GM12878 (cell line): ENCODE measurements at regions not wholly inside any gene's neighbourhood (a gene's known extent, or its start where the extent isn't known, plus 50 kb on each side); places are given as distances from the start of the nearest gene placed in this dataset.

ENCODE experiments used
- ATAC-seq: fragments of 200-7000 bp; cut with Tn5 transposase; 3 replicates; pipeline ENCODE4 v1.9.1; 2020; ENCODE audit warnings: mild to moderate bottlenecking, moderate library complexity
- BruUV-seq: library from RNA; stranded (reverse); fragments of 400-500 nt; replicated peaks from 2 replicates; lab custom pipeline; 2021; lab: Mats Ljungman, UMichigan
- CTCF ChIA-PET: fragments of 300-600 bp; sonication (Branson Sonifier 250); formaldehyde crosslinking; extraction: SDS; loops from one replicate; lab custom pipeline; 2021; ENCODE audit warnings: inconsistent platforms; lab: Yijun Ruan, JAX
- POLR2A ChIA-PET: fragments of 350-600 bp; formaldehyde crosslinking; extraction: SDS; loops from one replicate; lab custom pipeline; 2021; ENCODE audit warnings: inconsistent platforms; lab: Charles Lee
- RAD21 ChIA-PET: fragments of 300-600 bp; sonication (Branson Sonifier 250); formaldehyde crosslinking; loops from one replicate; lab custom pipeline; 2023; ENCODE audit warnings: antibody characterized with exemption; ENCODE audit not compliant: unreplicated experiment; lab: Charles Lee
- SMC1A ChIA-PET: fragments of 300-600 bp; sonication (Branson Sonifier 250); formaldehyde crosslinking; loops from one replicate; lab custom pipeline; 2023; ENCODE audit not compliant: unreplicated experiment, uncharacterized antibody; lab: Charles Lee
- DNase-seq: peaks from one replicate; pipeline ENCODE4 v3.0.0-alpha.2; 2011; ENCODE audit warnings: low read depth, low spot score
- FAIRE-seq: peaks from 3 replicates; lab custom pipeline; 2011; peaks lifted over from hg19 to GRCh38; lab: Jason Lieb, UNC
- H2AFZ ChIP-seq: 2 replicates; pipeline ENCODE4 v1.6.0; 2011; ENCODE audit warnings: low read depth, low read length, control low read depth; ENCODE audit not compliant: control insufficient read depth
- H3K27ac ChIP-seq: 2 replicates; pipeline ENCODE4 v1.5.1; 2011; ENCODE audit warnings: control low read depth; ENCODE audit not compliant: control insufficient read depth, insufficient read depth
- H3K27me3 ChIP-seq, 2 experiments: replicated peaks in 1 of 2; 2 replicates each; pipeline versions ENCODE4 v1.6.0 to v1.6.1; 2011; ENCODE audit warnings: low read length in 1 of 2; ENCODE audit not compliant: control insufficient read depth in 2 of 2, insufficient read depth in 2 of 2
- H3K36me3 ChIP-seq, 2 experiments: 2 replicates each; pipeline ENCODE4 v1.5.1; 2011; ENCODE audit warnings: low read length in 1 of 2; ENCODE audit not compliant: control insufficient read depth in 2 of 2, insufficient read depth in 2 of 2
- H3K4me1 ChIP-seq: 2 replicates; pipeline ENCODE4 v1.6.1; 2011; ENCODE audit warnings: mild to moderate bottlenecking, low read length, moderate library complexity, mixed read lengths; ENCODE audit not compliant: control insufficient read depth, insufficient read depth
- H3K4me2 ChIP-seq: 2 replicates; pipeline ENCODE4 v1.6.0; 2011; ENCODE audit warnings: control low read depth; ENCODE audit not compliant: control insufficient read depth, insufficient read depth
- H3K4me3 ChIP-seq: fragments of 200-600 bp; sonication (generic); 2 replicates; pipeline ENCODE4 v1.5.1; 2016
- H3K79me2 ChIP-seq: 2 replicates; pipeline ENCODE4 v1.6.0; 2011; ENCODE audit warnings: low read length; ENCODE audit not compliant: control insufficient read depth, insufficient read depth
- H3K9ac ChIP-seq: 2 replicates; pipeline ENCODE4 v1.8.0; 2011; ENCODE audit warnings: low read length, control low read depth, mixed read lengths; ENCODE audit not compliant: control insufficient read depth, insufficient read depth
- H3K9me3 ChIP-seq: replicated peaks from 3 replicates; pipeline ENCODE4 v1.5.1; 2011; ENCODE audit warnings: mild to moderate bottlenecking, low read length; ENCODE audit not compliant: control insufficient read depth, insufficient read depth
- H4K20me1 ChIP-seq: 2 replicates; pipeline ENCODE4 v1.6.0; 2011; ENCODE audit not compliant: control insufficient read depth, insufficient read depth
- FOXK2 ChIP-seq: fragments of 450-650 bp; IDR thresholded peaks from 2 replicates; pipeline ENCODE4 v1.6.1; 2017; ENCODE audit warnings: mild to moderate bottlenecking, moderate library complexity
- SMAD1 ChIP-seq: fragments of 450-650 bp; IDR thresholded peaks from 2 replicates; pipeline ENCODE4 v1.6.1; 2018; ENCODE audit warnings: mild to moderate bottlenecking, low read depth; ENCODE audit not compliant: partially characterized antibody
- ZBTB33 ChIP-seq: fragments of 450-650 bp; IDR thresholded peaks from 2 replicates; pipeline ENCODE4 v1.6.1; 2017; ENCODE audit warnings: mild to moderate bottlenecking
- WGBS: methylation state at CpG from one replicate; pipeline ENCODE4 v1.1.6; 2016; ENCODE audit warnings: low lambda C conversion rate; ENCODE audit not compliant: insufficient replicate concordance, insufficient coverage; ENCODE audit errors: missing lambda C conversion rate; 5-methylcytosine and 5-hydroxymethylcytosine counted together
- in situ Hi-C: fragments of 300-500 bp; cut with MboI; formaldehyde crosslinking; loops from 9 replicates; pipeline ENCODE4 v1.14.3; 2018; ENCODE audit warnings: mixed read lengths
- intact Hi-C: fragments of 100-400 bp; cut with micrococcal nuclease; formaldehyde crosslinking; loops from one replicate; pipeline ENCODE4 v1.14.2; 2022; ENCODE audit not compliant: unreplicated experiment

- H3K9ac ChIP-seq = no peak overlapping the region
- ATAC-seq = no peak
- intact Hi-C loops = no loop called here
- H4K20me1 ChIP-seq = no peaks in the 10 kb centered on the region
- 35% methylated on average over 20 of the region's 20 CpGs for WGBS
- in situ Hi-C loops = no loop called here
- BruUV-seq = no TSS peak
- RAD21 ChIA-PET = no interaction called here
- no peaks in the 10 kb centered on the region; a peak in 1 of 4 replicates for H3K27me3 ChIP-seq
- CTCF ChIA-PET = no interaction called here
- TF ChIP-seq SMAD1 = no peak
- TF ChIP-seq ZBTB33 = no peak
- TF ChIP-seq FOXK2 = no peak
- no peak for DNase-seq
- no peak overlapping the region for H3K27ac ChIP-seq
- H3K9me3 ChIP-seq = no peaks in the 10 kb centered on the region
- no peak overlapping the region for H2AFZ ChIP-seq
- no peaks in the 10 kb centered on the region for H3K4me1 ChIP-seq
- H3K4me2 ChIP-seq = no peak overlapping the region
- POLR2A ChIA-PET = interaction anchor here (0.6 kb wide), 1 partner anchor 1125 kb away, joined by 3 read pairs; no protein-coding TSS in a partner anchor
- H3K4me3 ChIP-seq = no peak overlapping the region
- SMC1A ChIA-PET = no interaction called here
- no peaks in the 10 kb centered on the region for H3K36me3 ChIP-seq
- FAIRE-seq = no peak
- no peaks in the 10 kb centered on the region for H3K79me2 ChIP-seq
Observed at GRCh38 chr2:238698451-238699306, 149.2 kb upstream of the TWIST2 start.
